Stimulated activated CD4-positive, alpha-beta T cell treated with anti-CD3 and anti-CD28 coated beads, Interleukin-1b, Interleukin-23, amount 100 ng/mL, for 48 hours (primary cell): ENCODE measurements at regions not wholly inside any gene's neighbourhood (a gene's known extent, or its start where the extent isn't known, plus 50 kb on each side); places are given as distances from the start of the nearest gene placed in this dataset.

Source experiments
- DNase-seq: peaks from one replicate; pipeline ENCODE4 v3.0.0-alpha.2; 2020

- DNase-seq: peak; percentile 1
Observed at GRCh38 chrX:119181491-119181890, 53.9 kb upstream of the KIAA1210 start.

- DNase-seq: no peak
Observed at GRCh38 chrX:119186194-119186593, 49.9 kb upstream of the PGRMC1 start.
